Left ventricle myocardium inferior (tissue), 1 donor: ENCODE measurements at regions not wholly inside any gene's neighbourhood (a gene's known extent, or its start where the extent isn't known, plus 50 kb on each side); places are given as distances from the start of the nearest gene placed in this dataset.

Source experiments
- DNase-seq: peaks from one replicate; pipeline ENCODE4 v3.0.0-alpha.2; 2020
- H3K27ac ChIP-seq: fragments of 200-600 bp; replicated peaks from 2 replicates; pipeline ENCODE4 v1.8.0; 2021
- H3K27me3 ChIP-seq: fragments of 200-600 bp; 2 replicates; pipeline ENCODE4 v1.8.0; 2021; ENCODE audit warnings: low read depth
- H3K36me3 ChIP-seq: fragments of 200-600 bp; 2 replicates; pipeline ENCODE4 v1.8.0; 2021
- H3K4me1 ChIP-seq: fragments of 200-600 bp; 2 replicates; pipeline ENCODE4 v1.8.0; 2021
- H3K4me3 ChIP-seq: fragments of 200-600 bp; 2 replicates; pipeline ENCODE4 v1.8.0; 2021; ENCODE audit warnings: mild to moderate bottlenecking, moderate library complexity
- H3K9me3 ChIP-seq: fragments of 200-600 bp; replicated peaks from 2 replicates; pipeline ENCODE4 v1.8.0; 2021
- CTCF ChIP-seq: fragments of 200-600 bp; IDR thresholded peaks from 2 replicates; pipeline ENCODE4 v1.8.0; 2021; ENCODE audit warnings: antibody characterized with exemption, mild to moderate bottlenecking, borderline replicate concordance
- intact Hi-C: fragments of 100-400 bp; cut with micrococcal nuclease; formaldehyde crosslinking; loops from one replicate; pipeline ENCODE4 v1.11.0; 2022
- donor health status: DM: no; HTN: yes; CAD: no; lungs with severe emphysema.

GRCh38 chr13:80757694-80758093 lies 416.8 kb upstream of the SPRY2 start:
- intact Hi-C loops, result no loop called here
- TF ChIP-seq CTCF, result no peak
- Histone ChIP-seq H3K4me1 (no peaks in the 10 kb centered on the region), H3K4me3 (no peak overlapping the region), H3K9me3 (no peaks in the 10 kb centered on the region), H3K36me3 (no peaks in the 10 kb centered on the region), H3K27ac (no peak overlapping the region), H3K27me3 (no peaks in the 10 kb centered on the region)
- no peak for DNase-seq

- Histone ChIP-seq H3K4me1 (no peaks in the 10 kb centered on the region), H3K36me3 (no peaks in the 10 kb centered on the region), H3K9me3 (no peaks in the 10 kb centered on the region), H3K4me3 (no peak overlapping the region), H3K27me3 (no peaks in the 10 kb centered on the region), H3K27ac (no peak overlapping the region)
- no peak for TF ChIP-seq CTCF
- intact Hi-C loops, result no loop called here
- no peak for DNase-seq
These were observed 415.0 kb upstream of the SPRY2 start for GRCh38 chr13:80755910-80756309.

- no peaks in the 10 kb centered on the region for H3K4me1 ChIP-seq
- TF ChIP-seq CTCF, result no peak
These were observed 413.5 kb upstream of the SPRY2 start for GRCh38 chr13:80754441-80754840.

GRCh38 chr13:80753866-80754265 lies 412.9 kb upstream of the SPRY2 start:
- intact Hi-C loops, result no loop called here
- no peak for TF ChIP-seq CTCF
- Histone ChIP-seq H3K4me3 (no peak overlapping the region), H3K36me3 (no peaks in the 10 kb centered on the region), H3K9me3 (no peaks in the 10 kb centered on the region), H3K27me3 (no peaks in the 10 kb centered on the region), H3K27ac (no peak overlapping the region), H3K4me1 (no peaks in the 10 kb centered on the region)
- no peak for DNase-seq

More at GRCh38 chr13:80754441-80754840, 413.5 kb upstream of the SPRY2 start:
- Histone ChIP-seq H3K27me3 (no peaks in the 10 kb centered on the region), H3K27ac (no peak overlapping the region), H3K4me3 (no peak overlapping the region), H3K36me3 (no peaks in the 10 kb centered on the region), H3K9me3 (no peaks in the 10 kb centered on the region)
- DNase-seq, result no peak
- intact Hi-C loops, result no loop called here

GRCh38 chr13:80751854-80752253 lies 410.9 kb upstream of the SPRY2 start:
- Histone ChIP-seq H3K9me3 (no peaks in the 10 kb centered on the region), H3K27ac (no peak overlapping the region), H3K36me3 (no peaks in the 10 kb centered on the region), H3K27me3 (no peaks in the 10 kb centered on the region), H3K4me3 (no peak overlapping the region), H3K4me1 (no peaks in the 10 kb centered on the region)
- TF ChIP-seq CTCF, result no peak
- no peak for DNase-seq
- intact Hi-C loops, result no loop called here
